ENCODE measurements at regions not wholly inside any gene's neighbourhood (a gene's known extent, or its start where the extent isn't known, plus 50 kb on each side); places are given as distances from the start of the nearest gene placed in this dataset.

GRCh38 chr2:122562775-122563174 is 807.3 kb downstream of the TSN start:
- no peaks in the 10 kb centered on the region for H3K4me1 ChIP-seq (replicated peaks in 1 of 4; ENCODE audit: control insufficient read depth in 3 of 4, insufficient read depth in 4 of 4, low read length in 3 of 4)
- H2BK15ac ChIP-seq (ENCODE audit: low read length), result no peak overlapping the region
- H3K23me2 ChIP-seq (ENCODE audit: low read depth, low read length), result no peaks in the 10 kb centered on the region
- no peak overlapping the region for H2BK5ac ChIP-seq (ENCODE audit: low read depth, low read length)
- H3K27ac ChIP-seq (ENCODE audit: low read depth, low read length), result no peak overlapping the region
- no peak overlapping the region for H2AFZ ChIP-seq (ENCODE audit: low read length)
- no peak overlapping the region for H3K9ac ChIP-seq (replicated peaks in 1 of 4; ENCODE audit: extremely low read depth in 1 of 4, low read depth in 3 of 4, low read length in 3 of 4)
- ChIA-PET POLR2A (ENCODE audit: partially characterized antibody) (no interaction called here), CTCF (ENCODE audit: partially characterized antibody) (interaction anchor here (0.7 to 1.4 kb wide), 3 partner anchors 11 to 43 kb away, joined by 3 read pairs; no protein-coding TSS in a partner anchor)
- no peaks in the 10 kb centered on the region for H3K79me1 ChIP-seq (ENCODE audit: low read depth, low read length)
- 64% methylated on average over 1 of the region's 1 CpG; no CpG with 5 or more reads in 1 of the 2 experiments for WGBS, 2 experiments (ENCODE audit: extremely low coverage in 1 of 2, insufficient coverage in 1 of 2, insufficient read length in 1 of 2, insufficient replicate concordance in 2 of 2, low coverage in 1 of 2, low lambda C conversion rate in 2 of 2, missing lambda C conversion rate in 1 of 2)
- H3K27me3 ChIP-seq (replicated peaks in 1 of 4; ENCODE audit: control insufficient read depth in 3 of 4, extremely low read depth in 1 of 4, insufficient read depth in 3 of 4, low read length in 3 of 4), result no peaks in the 10 kb centered on the region
- no peak overlapping the region for H3K4ac ChIP-seq (replicated peaks; ENCODE audit: insufficient read length, low read depth, low read length)
- H4K8ac ChIP-seq (ENCODE audit: extremely low read depth, insufficient read depth, low read length), result no peak overlapping the region
- H3K36me3 ChIP-seq (ENCODE audit: control insufficient read depth in 2 of 4, insufficient read depth in 4 of 4, low read length in 3 of 4), result no peaks in the 10 kb centered on the region
- H3K4me3 ChIP-seq (ENCODE audit: extremely low read depth in 1 of 4, insufficient read depth in 2 of 4, low read depth in 3 of 4, low read length in 4 of 4), result no peak overlapping the region
- no peaks in the 10 kb centered on the region for H3K9me3 ChIP-seq (ENCODE audit: insufficient read depth in 2 of 2, low read depth in 1 of 2, low read length in 1 of 2)
- H3K79me2 ChIP-seq (ENCODE audit: control insufficient read depth in 1 of 2, insufficient read depth in 2 of 2, low read length in 2 of 2), result no peaks in the 10 kb centered on the region
- no peak overlapping the region for H3K4me2 ChIP-seq (ENCODE audit: insufficient read depth in 1 of 2, low read depth in 2 of 2, low read length in 2 of 2)
- no peak overlapping the region for H4K91ac ChIP-seq (replicated peaks; ENCODE audit: insufficient read length, low read length)
- no peak overlapping the region for H3K14ac ChIP-seq (ENCODE audit: insufficient read length)
- no peak overlapping the region for H2AK5ac ChIP-seq (ENCODE audit: low read depth, low read length)
- H4K5ac ChIP-seq (ENCODE audit: insufficient read length, low read depth, low read length), result no peak overlapping the region
- FAIRE-seq (no peak), DNase-seq (ENCODE audit: low read depth in 1 of 2, low spot score in 2 of 2) (no peak)
- H2BK120ac ChIP-seq (replicated peaks; ENCODE audit: low read depth, low read length), result no peak overlapping the region
- H2BK20ac ChIP-seq (ENCODE audit: low read length), result no peak overlapping the region
- no peak overlapping the region for H3K18ac ChIP-seq (ENCODE audit: extremely low read depth, low read length)
- H2BK12ac ChIP-seq (ENCODE audit: low read depth, low read length), result no peak overlapping the region
- H3K23ac ChIP-seq (ENCODE audit: insufficient read length), result no peak overlapping the region
- TF ChIP-seq HDAC6 (IDR thresholded peaks at IDR 0.05; ENCODE audit: low read depth, low read length), result no peak
- TF ChIP-seq KDM1A (IDR thresholded peaks at IDR 0.05; ENCODE audit: borderline replicate concordance, low read length), result no peak
- TF ChIP-seq SIX5 (IDR thresholded peaks at IDR 0.05; ENCODE audit: low read depth, low read length), result no peak
- no peak for TF ChIP-seq SRF (IDR thresholded peaks at IDR 0.05; ENCODE audit: low read depth, low read length)
- no peak for TF ChIP-seq NRF1 (IDR thresholded peaks at IDR 0.05; ENCODE audit: low read depth, low read length)
- TF ChIP-seq CTCF (IDR thresholded peaks at IDR 0.05; ENCODE audit: control extremely low read depth in 1 of 3, insufficient read depth in 1 of 3, low read depth in 1 of 3, low read length in 3 of 3), result no peak
- TF ChIP-seq USF2 (IDR thresholded peaks at IDR 0.05; ENCODE audit: low read length), result no peak
- no peak for TF ChIP-seq NANOG (IDR thresholded peaks at IDR 0.05; ENCODE audit: insufficient read depth, low read depth, low read length, poor library complexity, severe bottlenecking)
- no peak for TF ChIP-seq JUND (IDR thresholded peaks at IDR 0.05; ENCODE audit: low read length)
- no peak for TF ChIP-seq TAF7 (optimal IDR thresholded peaks at IDR 0.05; ENCODE audit: borderline replicate concordance, low read depth, low read length)
- H4K20me1 ChIP-seq (replicated peaks in 1 of 2; ENCODE audit: control insufficient read depth in 1 of 2, insufficient read depth in 2 of 2, low read length in 2 of 2), result no peaks in the 10 kb centered on the region
- H3K56ac ChIP-seq (replicated peaks; ENCODE audit: insufficient read length, low read depth, low read length), result no peak overlapping the region
